Activated CD8-positive, alpha-beta memory T cell treated with anti-CD3 and anti-CD28 coated beads for 36 hours (primary cell): ENCODE measurements at regions not wholly inside any gene's neighbourhood (a gene's known extent, or its start where the extent isn't known, plus 50 kb on each side); places are given as distances from the start of the nearest gene placed in this dataset.

ENCODE experiments used
- CTCF ChIA-PET: fragments of 350-600 bp; sonication (Branson Sonifier 250); formaldehyde crosslinking; loops from one replicate; lab custom pipeline; 2021; ENCODE audit warnings: antibody characterized with exemption; lab: Charles Lee
- POLR2A ChIA-PET: fragments of 350-600 bp; sonication (Branson Sonifier 250); formaldehyde crosslinking; loops from one replicate; lab custom pipeline; 2021; ENCODE audit warnings: antibody characterized with exemption; lab: Charles Lee

- ChIA-PET CTCF (no interaction called here), POLR2A (no interaction called here)
Measured at GRCh38 chr5:175388531-175388930, 55.5 kb downstream of the DRD1 start.

GRCh38 chr5:175387144-175387543 lies 56.8 kb downstream of the DRD1 start:
- ChIA-PET CTCF (no interaction called here), POLR2A (no interaction called here)

- ChIA-PET POLR2A (no interaction called here), CTCF (no interaction called here)
Measured at GRCh38 chr5:175386526-175386925, 57.5 kb downstream of the DRD1 start.

- CTCF ChIA-PET = no interaction called here
Measured at GRCh38 chr5:175385691-175386362, 58.2 kb downstream of the DRD1 start.

GRCh38 chr5:175384724-175385552 lies 59.0 kb downstream of the DRD1 start:
- CTCF ChIA-PET = no interaction called here
- POLR2A ChIA-PET = no interaction called here

More at GRCh38 chr5:175385691-175386362, 58.2 kb downstream of the DRD1 start:
- POLR2A ChIA-PET = no interaction called here

GRCh38 chr5:175383350-175383749 lies 60.6 kb downstream of the DRD1 start:
- CTCF ChIA-PET = no interaction called here
- POLR2A ChIA-PET = no interaction called here

GRCh38 chr5:175382171-175382570 lies 61.8 kb downstream of the DRD1 start:
- CTCF ChIA-PET = no interaction called here
- POLR2A ChIA-PET = no interaction called here

GRCh38 chr5:175381130-175381529 lies 62.9 kb downstream of the DRD1 start:
- ChIA-PET POLR2A (interaction anchor here (0.5 kb wide), 1 partner anchor 1900 kb away, joined by 4 read pairs; no protein-coding TSS in a partner anchor), CTCF (no interaction called here)

- ChIA-PET CTCF (no interaction called here), POLR2A (interaction anchor here (0.5 kb wide), 1 partner anchor 1899 kb away, joined by 4 read pairs; no protein-coding TSS in a partner anchor)
Measured at GRCh38 chr5:175380701-175381100, 63.3 kb downstream of the DRD1 start.

- POLR2A ChIA-PET = no interaction called here
- CTCF ChIA-PET = no interaction called here
Measured at GRCh38 chr5:175379867-175380266, 64.1 kb downstream of the DRD1 start.

- POLR2A ChIA-PET = no interaction called here
- CTCF ChIA-PET = no interaction called here
Measured at GRCh38 chr5:175378444-175379028, 65.4 kb downstream of the DRD1 start.

- ChIA-PET CTCF (no interaction called here), POLR2A (no interaction called here)
Measured at GRCh38 chr5:175377816-175378215, 66.2 kb downstream of the DRD1 start.

- ChIA-PET POLR2A (no interaction called here), CTCF (no interaction called here)
Measured at GRCh38 chr5:175374166-175374875, 69.7 kb downstream of the DRD1 start.

GRCh38 chr5:175365866-175366265 lies 78.1 kb downstream of the DRD1 start:
- CTCF ChIA-PET = no interaction called here
- POLR2A ChIA-PET = no interaction called here

- CTCF ChIA-PET = interaction anchor here (0.7 kb wide), 1 partner anchor 12 kb away, joined by 3 read pairs; no protein-coding TSS in a partner anchor
- POLR2A ChIA-PET = no interaction called here
Measured at GRCh38 chr5:175363300-175363699, 80.7 kb downstream of the DRD1 start.

GRCh38 chr5:175357995-175358394 lies 86.0 kb downstream of the DRD1 start:
- ChIA-PET CTCF (no interaction called here), POLR2A (no interaction called here)

GRCh38 chr5:175356428-175356827 lies 87.6 kb downstream of the DRD1 start:
- ChIA-PET POLR2A (no interaction called here), CTCF (no interaction called here)

GRCh38 chr5:175354964-175355363 lies 89.0 kb downstream of the DRD1 start:
- CTCF ChIA-PET = interaction anchor here (0.6 kb wide), 1 partner anchor 51 kb away, joined by 4 read pairs; no protein-coding TSS in a partner anchor
- POLR2A ChIA-PET = no interaction called here

- POLR2A ChIA-PET = no interaction called here
- CTCF ChIA-PET = no interaction called here
Measured at GRCh38 chr5:175353926-175354325, 90.1 kb downstream of the DRD1 start.
